ENCODE measurements at regions not wholly inside any gene's neighbourhood (a gene's known extent, or its start where the extent isn't known, plus 50 kb on each side); places are given as distances from the start of the nearest gene placed in this dataset.

DNA sequence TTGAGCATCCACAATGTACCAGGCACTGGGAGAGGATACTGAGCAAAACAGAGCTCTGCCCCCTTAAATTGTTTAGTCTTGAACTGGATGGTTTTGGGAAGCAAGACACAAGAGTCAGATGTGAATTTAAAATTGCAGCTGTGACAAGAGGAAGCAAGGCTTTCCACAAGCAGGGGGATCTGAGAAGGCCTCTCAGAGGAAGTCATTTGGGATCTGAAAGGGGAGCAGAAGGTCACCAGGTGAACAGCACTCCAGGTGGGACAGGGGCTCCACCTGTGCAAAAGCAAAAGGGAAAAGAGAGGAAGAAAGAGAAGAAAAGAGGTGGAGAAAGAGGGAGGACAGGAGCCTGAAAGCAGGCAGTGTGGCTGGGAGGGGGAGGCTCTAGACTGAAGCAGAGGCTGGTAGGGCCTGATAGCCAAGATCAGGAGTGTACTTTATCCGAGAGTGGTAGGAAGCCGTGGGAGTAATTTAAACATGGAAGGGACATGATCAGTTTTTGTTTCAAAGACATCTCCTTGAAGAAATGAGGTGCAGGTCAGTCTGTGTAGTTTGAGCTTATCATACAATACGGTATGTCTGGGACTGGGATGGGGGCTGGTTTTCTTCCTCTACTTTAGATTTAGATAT, 76.1 kb upstream of the DUSP5 start:
- no peak for TF ChIP-seq CTCF (IDR thresholded peaks at IDR 0.05)
- no peak for TF ChIP-seq POLR2A (IDR thresholded peaks at IDR 0.05)
